HG02840 (cell line): ENCODE measurements at regions not wholly inside any gene's neighbourhood (a gene's known extent, or its start where the extent isn't known, plus 50 kb on each side); places are given as distances from the start of the nearest gene placed in this dataset.

ENCODE experiments used
- ATAC-seq: cut with Tn5 transposase; IDR thresholded peaks from one replicate; pipeline ENCODE4 v1.9.1; 2021; ENCODE audit warnings: mild to moderate bottlenecking, moderate library complexity, moderate number of reproducible peaks; ENCODE audit not compliant: unreplicated experiment, low FRiP score

- no peak for ATAC-seq
Measured at GRCh38 chr2:150417278-150417677, 70.2 kb downstream of the RND3 start.

- ATAC-seq: no peak
Measured at GRCh38 chr2:150415022-150415421, 72.4 kb downstream of the RND3 start.

- ATAC-seq: no peak
Measured at GRCh38 chr2:150413910-150414309, 73.6 kb downstream of the RND3 start.

GRCh38 chr2:150413366-150413765 lies 74.1 kb downstream of the RND3 start:
- ATAC-seq: no peak

- ATAC-seq: no peak
Measured at GRCh38 chr2:150410809-150411208, 76.7 kb downstream of the RND3 start.

- ATAC-seq: no peak
Measured at GRCh38 chr2:150409196-150409595, 78.3 kb downstream of the RND3 start.

- no peak for ATAC-seq
Measured at GRCh38 chr2:150404147-150404546, 83.3 kb downstream of the RND3 start.

GRCh38 chr2:150403457-150403856 lies 84.0 kb downstream of the RND3 start:
- ATAC-seq: no peak

GRCh38 chr2:150402953-150403352 lies 84.5 kb downstream of the RND3 start:
- no peak for ATAC-seq

GRCh38 chr2:150400849-150401248 lies 86.6 kb downstream of the RND3 start:
- ATAC-seq: no peak

GRCh38 chr2:150392614-150393013 lies 94.9 kb downstream of the RND3 start:
- no peak for ATAC-seq

- ATAC-seq: no peak
Measured at GRCh38 chr2:150391779-150392178, 95.7 kb downstream of the RND3 start.

GRCh38 chr2:150389447-150389846 lies 98.0 kb downstream of the RND3 start:
- ATAC-seq: no peak

- no peak for ATAC-seq
Measured at GRCh38 chr2:150388289-150388625, 99.2 kb downstream of the RND3 start.

- no peak for ATAC-seq
Measured at GRCh38 chr2:150387586-150388288, 99.7 kb downstream of the RND3 start.

- no peak for ATAC-seq
Measured at GRCh38 chr2:150385211-150385610, 102.3 kb downstream of the RND3 start.

- ATAC-seq: no peak
Measured at GRCh38 chr2:150383587-150383986, 103.9 kb downstream of the RND3 start.

GRCh38 chr2:150379166-150379565 lies 108.3 kb downstream of the RND3 start:
- no peak for ATAC-seq

- no peak for ATAC-seq
Measured at GRCh38 chr2:150378686-150379085, 108.8 kb downstream of the RND3 start.

- no peak for ATAC-seq
Measured at GRCh38 chr2:150376553-150377335, 110.7 kb downstream of the RND3 start.

- no peak for ATAC-seq
Measured at GRCh38 chr2:150375333-150375732, 112.1 kb downstream of the RND3 start.

- ATAC-seq: no peak
Measured at GRCh38 chr2:150374492-150374891, 113.0 kb downstream of the RND3 start.
